Heart left ventricle (tissue), 16 donors: ENCODE measurements at regions not wholly inside any gene's neighbourhood (a gene's known extent, or its start where the extent isn't known, plus 50 kb on each side); places are given as distances from the start of the nearest gene placed in this dataset.

Experiments used
- ATAC-seq, 4 donors: fragments of 200-7000 bp; cut with Tn5 transposase; one replicate each; pipeline ENCODE4 v1.9.1; 2020 to 2022; ENCODE audit warnings: moderate library complexity in 4 of 4, mild to moderate bottlenecking in 3 of 4, moderate number of reproducible peaks in 1 of 4
- DNase-seq, 5 donors: peaks; one replicate each; pipeline ENCODE4 v3.0.0-alpha.2; 2020
- H3K27ac ChIP-seq, 12 donors: fragments of 200-600 bp; sonication (generic) in 4 of 12; one replicate each; pipeline versions ENCODE4 v1.5.0 to v1.8.0; 2016 to 2022; ENCODE audit warnings: mild to moderate bottlenecking in 2 of 12
- H3K27me3 ChIP-seq, 9 donors: fragments of 200-600 bp; sonication (generic) in 2 of 9; one replicate each; pipeline versions ENCODE4 v1.5.1 to v1.8.0; 2016 to 2022; ENCODE audit warnings: mild to moderate bottlenecking in 3 of 9
- H3K36me3 ChIP-seq, 9 donors: fragments of 200-600 bp; sonication (generic) in 2 of 9; one replicate each; pipeline versions ENCODE4 v1.5.0 to v1.8.0; 2018 to 2022; ENCODE audit warnings: mild to moderate bottlenecking in 2 of 9
- H3K4me1 ChIP-seq, 12 donors: fragments of 200-600 bp; sonication (generic) in 4 of 12; one replicate each; pipeline versions ENCODE4 v1.5.0 to v1.8.0; 2016 to 2022; ENCODE audit warnings: mild to moderate bottlenecking in 3 of 12
- H3K4me3 ChIP-seq, 12 donors: fragments of 200-600 bp; sonication (generic) in 4 of 12; one replicate each; pipeline versions ENCODE4 v1.5.0 to v1.8.0; 2017 to 2022; ENCODE audit warnings: mild to moderate bottlenecking in 9 of 12, moderate library complexity in 4 of 12
- H3K9me3 ChIP-seq, 12 donors: fragments of 200-600 bp; sonication (generic) in 4 of 12; one replicate each; pipeline versions ENCODE4 v1.5.0 to v1.8.0; 2016 to 2022; ENCODE audit warnings: mild to moderate bottlenecking in 1 of 12
- CTCF ChIP-seq, 12 donors: fragments of 200-600 bp; sonication (generic) in 4 of 12; IDR thresholded peaks; one replicate each; pipeline versions ENCODE4 v1.5.0 to v1.8.0; 2018 to 2022; ENCODE audit warnings: antibody characterized with exemption in 12 of 12, mild to moderate bottlenecking in 5 of 12
- POLR2A ChIP-seq, 2 donors: fragments of 450-650 bp; IDR thresholded peaks; one replicate each; pipeline ENCODE4 v1.6.1; 2017; ENCODE audit warnings: antibody characterized with exemption in 2 of 2, mild to moderate bottlenecking in 2 of 2, moderate library complexity in 2 of 2
- WGBS, 4 donors: extraction: QIAGEN DNeasy Blood & Tissue Kit in 2 of 4; methylation state at CpG; one replicate each; pipeline versions ENCODE4 v1.1.5 to v1.1.7; 2013 to 2018; 5-methylcytosine and 5-hydroxymethylcytosine counted together
- intact Hi-C, 10 donors: fragments of 100-400 bp; cut with DNase I; formaldehyde crosslinking; loops; one replicate each; pipeline versions ENCODE4 v1.11.1 to v1.14.2; 2022
- donor health status: ischemic (EF 13 %, LVEDD 7.1; RV severe dilation, severe dysfunction).
- donor health status: healthy with polysubstance abuse.
- donor health status: DM: no; HTN: yes; CAD: no.
- donor health status: DM: no; HTN: no; CAD: no.
- donor health status: ischemic (EF 25% LVEDD 6.9; RV normal size, moderate dysfunction).
- donor health status: ischemic (EF 25% LVEDD 5.7; RV mildly dilated, moderate dysfunction).
- donor health status: healthy.
- donor health status: DM: yes; HTN: yes; CAD: no.
- donor health status: ischemic (EF 35%, LVEDD 5.7; RV mildly dilated, moderate dysfunction).
- donor health status: nonischemic (EF 11% LVEDD 7.7; RV severe dilation, severe dysfunction).
- donor health status: DM: yes; HTN: yes; CAD: no.
- donor health status: PGD.
- donor health status: ischemic (EF 29% LVEDD 5.4; RV normal size, mild dysfunction).
- donor health status: nonischemic (EF 23%, LVEDD 6.1; RV moderate dilation, normal function).

DNA sequence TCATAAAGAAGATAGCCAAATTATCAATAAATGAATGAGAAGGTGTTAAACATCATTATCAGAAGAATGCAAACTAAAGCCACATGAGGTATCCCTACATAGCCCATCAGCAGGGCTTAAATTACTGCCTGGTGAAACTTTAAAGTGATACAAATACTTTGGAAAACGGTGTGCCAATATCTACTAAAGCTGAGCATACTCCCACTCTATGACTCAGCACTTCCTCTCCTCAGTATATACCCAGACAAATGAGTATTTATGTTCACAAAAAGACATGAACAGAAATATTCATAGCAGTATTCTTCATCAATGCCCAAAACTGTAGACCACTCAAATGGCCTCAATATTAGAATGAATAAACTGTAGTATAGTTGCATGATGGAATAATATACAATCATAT is 284.6 kb upstream of the ZC3H12C start:
- Histone ChIP-seq H3K27ac (no peak overlapping the region), H3K4me1 (no peaks in the 10 kb centered on the region), H3K9me3 (peaks cover 0 to 27% (median 0%) of the 10 kb centered on the region in 12 donors), H3K27me3 (no peaks in the 10 kb centered on the region), H3K4me3 (no peak overlapping the region), H3K36me3 (no peaks in the 10 kb centered on the region)
- TF ChIP-seq POLR2A (IDR thresholded peaks at IDR 0.05) (no peak), CTCF (IDR thresholded peaks at IDR 0.05) (no peak)
- no peak for DNase-seq
- no peak for ATAC-seq
- 35 to 48% (median 36%) methylated on average over 1 of the region's 1 CpG for WGBS, 4 donors
- intact Hi-C loops: no loop called here

GRCh38 chr11:109814824-109815223 is 278.4 kb upstream of the ZC3H12C start:
- no peak for DNase-seq
- no peak overlapping the region for H3K27ac ChIP-seq
- TF ChIP-seq POLR2A (IDR thresholded peaks at IDR 0.05) (no peak), CTCF (IDR thresholded peaks at IDR 0.05) (no peak)
- H3K36me3 ChIP-seq: no peaks in the 10 kb centered on the region
- 33 to 43% (median 37%) methylated on average over 2 of the region's 2 CpGs for WGBS, 4 donors
- no peak overlapping the region for H3K4me3 ChIP-seq
- no peaks in the 10 kb centered on the region for H3K4me1 ChIP-seq
- no peak for ATAC-seq
- H3K9me3 ChIP-seq: no peaks in the 10 kb centered on the region
- no peaks in the 10 kb centered on the region for H3K27me3 ChIP-seq
- intact Hi-C loops: no loop called here

- H3K36me3 ChIP-seq: no peaks in the 10 kb centered on the region
- no peak overlapping the region for H3K4me3 ChIP-seq
- intact Hi-C loops: no loop called here
- no peak overlapping the region for H3K27ac ChIP-seq
- 82 to 86% (median 84%) methylated on average over 4 of the region's 4 CpGs for WGBS, 4 donors
- DNase-seq: no peak
- no peaks in the 10 kb centered on the region for H3K27me3 ChIP-seq
- no peak for ATAC-seq
- no peak for TF ChIP-seq CTCF (IDR thresholded peaks at IDR 0.05)
- no peak for TF ChIP-seq POLR2A (IDR thresholded peaks at IDR 0.05)
- H3K4me1 ChIP-seq: no peaks in the 10 kb centered on the region
- H3K9me3 ChIP-seq: no peaks in the 10 kb centered on the region
These were observed 277.6 kb upstream of the ZC3H12C start for GRCh38 chr11:109815500-109816150.

GRCh38 chr11:109818290-109818689 is 274.9 kb upstream of the ZC3H12C start:
- DNase-seq (no peak), ATAC-seq (no peak)
- TF ChIP-seq POLR2A (IDR thresholded peaks at IDR 0.05) (no peak), CTCF (IDR thresholded peaks at IDR 0.05) (no peak)
- no peak overlapping the region for H3K4me3 ChIP-seq
- H3K9me3 ChIP-seq: no peaks in the 10 kb centered on the region
- 78 to 87% (median 84%) methylated on average over 10 of the region's 10 CpGs for WGBS, 4 donors
- H3K36me3 ChIP-seq: no peaks in the 10 kb centered on the region
- intact Hi-C loops: no loop called here
- H3K27me3 ChIP-seq: no peaks in the 10 kb centered on the region
- H3K4me1 ChIP-seq: no peaks in the 10 kb centered on the region
- no peak overlapping the region for H3K27ac ChIP-seq
